ENCODE measurements at regions not wholly inside any gene's neighbourhood (a gene's known extent, or its start where the extent isn't known, plus 50 kb on each side); places are given as distances from the start of the nearest gene placed in this dataset.
A peak's percentile ranks its signal among the peaks of the same experiment; 100 is the strongest.
"Not testable (repeated sequence)": the region's sequence is repeated elsewhere in the genome, so short reads cannot be mapped to it uniquely, and the experiment has no call there.

DNA sequence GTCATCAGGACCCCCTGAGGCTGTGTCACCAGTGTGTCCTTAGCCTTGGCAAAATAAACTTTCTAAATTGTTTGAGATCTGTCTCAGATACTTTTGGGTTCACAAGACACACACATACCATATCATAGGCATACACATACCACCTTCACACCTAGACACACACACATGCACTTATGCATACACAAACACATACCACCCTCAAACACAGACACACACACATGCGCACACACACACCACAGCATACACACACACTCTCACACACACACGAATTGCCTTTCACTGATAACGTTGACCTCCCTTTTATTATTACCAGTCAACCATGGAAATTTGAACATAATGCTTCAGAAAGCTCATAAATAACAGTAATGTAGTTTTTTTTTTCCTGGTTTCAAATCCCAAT, 108.6 kb upstream of the MYLIP start:
- DNase-seq: no peak

DNA sequence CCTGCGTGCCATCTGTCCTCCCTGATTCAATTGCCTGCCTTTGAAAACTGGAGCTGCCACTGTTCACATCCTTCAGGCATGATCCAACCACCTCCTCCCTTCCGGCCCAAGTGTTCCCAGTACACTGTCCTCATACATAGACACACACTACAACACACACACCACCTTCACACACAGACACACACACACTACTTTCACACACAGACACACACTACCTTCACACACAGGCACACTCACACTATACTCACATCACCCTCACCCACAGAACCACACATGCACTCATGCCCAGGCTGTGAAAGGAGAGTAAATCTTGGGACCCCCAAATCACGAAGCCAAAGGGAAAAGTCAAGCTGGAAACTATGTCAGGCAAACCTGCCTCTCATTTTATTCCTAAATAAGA, 109.4 kb upstream of the MYLIP start:
- TF ChIP-seq POLR2A (IDR thresholded peaks at IDR 0.05; ENCODE audit: low read length) (no peak), GATA1 (IDR thresholded peaks at IDR 0.05; ENCODE audit: low read depth, low read length) (no peak)
- no peak for DNase-seq

More for the DNA sequence above, 108.6 kb upstream of the MYLIP start:
- no peak for TF ChIP-seq GATA1 (IDR thresholded peaks at IDR 0.05; ENCODE audit: low read depth, low read length)
- no peak for TF ChIP-seq POLR2A (IDR thresholded peaks at IDR 0.05; ENCODE audit: low read length)

DNA sequence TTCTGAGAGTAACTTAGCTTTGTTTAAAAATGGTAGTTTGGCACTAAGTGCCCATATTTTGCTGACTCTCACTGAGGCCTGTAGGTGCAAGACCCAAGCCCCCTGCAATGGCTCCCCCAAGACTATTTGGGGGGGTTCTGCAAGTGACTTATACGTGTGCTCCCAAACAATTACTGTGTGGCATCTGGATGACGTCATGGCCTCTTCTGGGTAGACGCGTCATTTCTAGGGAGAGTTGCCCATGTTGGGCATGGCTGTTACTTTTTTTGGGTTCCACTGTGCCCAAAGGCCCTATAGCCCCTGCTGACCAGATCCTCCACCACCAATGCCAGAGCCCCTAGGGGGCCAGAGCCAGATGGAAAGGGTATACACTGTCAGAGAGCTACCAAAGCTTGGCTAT, 110.3 kb upstream of the MYLIP start:
- TF ChIP-seq GATA1 (IDR thresholded peaks at IDR 0.05; ENCODE audit: low read depth, low read length) (no peak), POLR2A (IDR thresholded peaks at IDR 0.05; ENCODE audit: low read length) (no peak)
- no peak for DNase-seq

DNA sequence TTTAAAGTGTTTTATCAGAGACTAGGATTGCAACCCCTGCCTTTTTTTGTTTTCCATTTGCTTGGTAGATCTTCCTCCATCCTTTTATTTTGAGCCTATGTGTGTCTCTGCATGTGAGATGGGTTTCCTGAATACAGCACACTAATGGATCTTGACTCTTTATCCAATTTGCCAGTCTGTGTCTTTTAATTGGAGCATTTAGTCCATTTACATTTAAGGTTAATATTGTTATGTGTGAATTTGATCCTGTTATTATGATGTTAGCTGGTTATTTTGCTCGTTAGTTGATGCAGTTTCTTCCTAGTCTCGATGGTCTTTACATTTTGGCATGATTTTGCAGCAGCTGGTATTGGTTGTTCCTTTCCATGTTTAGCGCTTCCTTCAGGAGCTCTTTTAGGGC, 114.6 kb upstream of the MYLIP start:
- not testable (repeated sequence) for DNase-seq

DNA sequence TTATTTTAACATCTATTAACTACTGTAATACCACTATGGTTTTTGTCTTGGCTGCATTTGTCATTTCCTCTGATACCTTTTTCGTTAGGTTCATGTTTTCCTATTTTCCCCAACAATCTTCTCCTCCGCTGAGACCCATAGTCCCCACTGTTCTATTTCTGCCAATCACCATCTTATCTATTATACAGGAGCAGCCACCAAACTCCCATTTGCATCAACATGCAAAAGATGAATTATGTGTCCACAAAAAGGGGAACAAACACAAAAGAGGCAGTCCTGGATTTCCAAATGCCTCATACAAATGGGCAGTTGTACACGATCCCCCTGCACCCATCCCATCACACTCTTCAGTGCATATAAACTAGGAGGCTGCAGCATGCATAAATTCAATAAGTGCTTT, 121.7 kb upstream of the MYLIP start:
- no peak for TF ChIP-seq GATA1 (IDR thresholded peaks at IDR 0.05; ENCODE audit: low read depth, low read length)
- TF ChIP-seq POLR2A (IDR thresholded peaks at IDR 0.05; ENCODE audit: low read length): no peak
- no peak for DNase-seq

DNA sequence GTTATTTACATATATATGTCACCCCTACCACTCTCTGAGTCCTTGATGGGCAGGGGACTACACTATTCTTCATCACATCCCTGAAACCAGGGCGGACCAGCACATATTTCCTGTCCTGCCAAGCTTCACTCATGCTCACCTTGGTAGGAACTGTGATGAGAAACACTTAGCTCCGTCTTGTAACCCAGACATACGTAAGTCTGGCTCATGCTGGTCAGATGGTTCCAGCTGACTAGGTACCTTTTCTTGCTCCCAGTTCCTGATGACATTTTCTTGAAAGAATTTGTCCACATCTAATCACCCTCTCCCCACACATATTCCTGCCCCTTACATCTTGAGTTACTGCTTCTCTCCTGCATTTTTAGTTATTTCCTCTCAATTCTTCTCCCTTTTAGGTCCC, 122.2 kb upstream of the MYLIP start:
- DNase-seq: no peak
- TF ChIP-seq GATA1 (IDR thresholded peaks at IDR 0.05; ENCODE audit: low read depth, low read length): no peak
- TF ChIP-seq POLR2A (IDR thresholded peaks at IDR 0.05; ENCODE audit: low read length): no peak

DNA sequence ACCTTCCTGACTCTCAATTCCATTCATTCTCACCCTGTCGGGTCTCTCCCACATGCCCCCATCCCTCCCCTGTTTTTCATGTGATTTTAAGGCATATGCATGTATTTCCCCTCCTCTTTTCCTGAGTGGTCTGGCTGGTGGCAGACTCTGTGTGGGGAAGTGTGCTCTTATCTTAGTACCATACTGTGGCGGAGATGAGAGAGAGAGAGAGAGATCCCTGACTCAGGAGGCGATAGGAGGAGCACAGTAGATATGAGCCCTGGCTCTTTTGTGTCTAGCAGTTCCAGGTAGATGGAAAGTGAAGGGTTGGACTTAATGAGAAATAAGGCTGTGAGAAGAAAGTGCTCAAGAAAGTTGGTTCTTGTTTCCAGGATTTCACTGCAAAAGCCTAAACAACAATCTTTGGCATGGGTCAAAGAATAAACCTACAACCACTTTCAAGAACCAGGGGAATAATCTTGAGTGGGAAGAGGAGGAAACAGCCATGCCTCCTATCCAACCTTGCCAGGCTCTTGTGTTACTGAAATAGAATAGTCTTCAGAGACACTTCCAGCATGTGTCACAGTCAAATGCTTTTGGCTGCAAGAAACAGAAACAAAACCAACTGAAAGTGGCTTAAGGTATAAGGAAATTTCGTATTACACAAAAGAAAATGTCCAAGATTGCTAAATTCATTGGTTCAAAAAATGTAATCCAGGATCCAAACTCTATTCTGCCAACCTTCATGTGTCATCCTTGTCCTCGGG, 123.8 kb upstream of the MYLIP start:
- TF ChIP-seq POLR2A (IDR thresholded peaks at IDR 0.05; ENCODE audit: low read length) (no peak), GATA1 (IDR thresholded peaks at IDR 0.05; ENCODE audit: low read depth, low read length) (no peak)
- DNase-seq: peak; percentile 33 to 66

DNA sequence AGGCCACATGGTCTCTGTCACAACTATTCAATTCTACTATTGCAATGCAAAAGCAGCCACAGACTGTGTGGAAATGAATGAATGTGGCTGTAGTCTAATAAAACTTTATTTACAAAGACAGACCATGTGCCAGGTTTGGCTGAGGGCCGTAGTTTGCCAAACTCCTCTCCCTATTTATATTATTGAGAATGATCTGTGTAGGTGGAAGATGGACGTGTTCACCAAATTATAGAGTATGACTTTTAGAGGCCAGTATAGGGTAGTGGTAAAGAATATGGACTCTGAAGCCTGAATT, 125.7 kb upstream of the MYLIP start:
- TF ChIP-seq GATA1 (IDR thresholded peaks at IDR 0.05; ENCODE audit: low read depth, low read length) (no peak), POLR2A (IDR thresholded peaks at IDR 0.05; ENCODE audit: low read length) (no peak)
- DNase-seq: no peak

DNA sequence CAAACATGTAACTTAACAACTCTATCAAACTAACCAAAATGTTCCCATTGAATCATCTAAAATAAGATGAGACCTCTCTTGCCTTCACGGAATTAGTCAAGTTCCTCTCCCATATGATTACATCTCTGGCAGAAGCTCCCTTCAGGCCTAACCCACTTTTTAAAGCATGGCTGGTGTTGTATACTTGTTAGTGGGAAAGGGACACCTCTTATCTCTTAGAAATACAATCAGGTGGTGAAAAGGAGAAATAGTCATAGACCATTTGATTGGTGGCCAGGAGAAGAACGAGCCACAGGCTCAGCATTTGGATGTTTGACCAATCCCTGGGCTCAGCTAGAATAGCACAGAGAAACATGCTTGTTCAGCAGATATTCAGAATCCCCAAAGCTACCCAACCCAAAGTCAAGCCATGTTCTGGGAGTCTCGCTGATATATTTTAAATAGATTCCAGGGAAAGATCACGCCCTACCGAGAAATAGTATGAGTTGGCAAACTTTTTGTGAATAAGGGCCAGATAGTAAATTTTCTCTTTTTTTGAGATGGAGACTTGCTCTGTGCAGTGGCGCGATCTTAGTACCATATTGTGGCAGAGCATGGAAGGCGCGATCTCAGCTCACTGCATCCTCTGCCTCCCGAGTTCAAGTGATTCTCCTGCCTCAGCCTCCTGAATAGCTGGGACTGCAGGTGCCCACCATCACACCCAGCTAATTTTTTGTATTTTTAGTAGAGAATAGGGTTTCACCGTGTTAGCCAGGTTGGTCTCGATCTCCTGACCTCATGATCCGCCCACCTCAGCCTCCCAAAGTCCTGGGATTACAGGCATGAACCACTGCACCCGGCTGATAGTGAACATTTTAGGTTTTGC, 126.3 kb upstream of the MYLIP start:
- TF ChIP-seq GATA1 (IDR thresholded peaks at IDR 0.05; ENCODE audit: low read depth, low read length): no peak
- no peak for TF ChIP-seq POLR2A (IDR thresholded peaks at IDR 0.05; ENCODE audit: low read length)
- peak; percentile 55 to 63 for DNase-seq

DNA sequence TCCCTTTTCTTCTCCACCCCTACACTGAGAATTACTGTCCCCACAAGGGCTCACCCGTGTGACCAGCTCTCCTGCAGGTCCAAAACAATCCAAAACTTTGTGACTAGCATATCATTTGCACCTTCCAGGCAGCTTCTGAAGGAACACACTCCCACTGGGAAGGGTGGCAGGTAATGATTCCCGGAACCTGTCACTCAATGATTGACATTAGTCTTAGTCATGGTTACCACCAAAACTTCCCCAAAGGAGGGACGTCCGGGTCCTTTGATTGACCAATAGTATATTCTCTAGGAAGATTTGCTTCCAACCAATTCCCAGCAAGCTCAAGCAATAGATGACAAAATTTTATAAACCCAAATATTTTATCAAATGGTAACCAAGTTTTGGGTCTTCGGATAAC, 127.7 kb upstream of the MYLIP start:
- TF ChIP-seq GATA1 (IDR thresholded peaks at IDR 0.05; ENCODE audit: low read depth, low read length) (no peak), POLR2A (IDR thresholded peaks at IDR 0.05; ENCODE audit: low read length) (no peak)
- no peak for DNase-seq

DNA sequence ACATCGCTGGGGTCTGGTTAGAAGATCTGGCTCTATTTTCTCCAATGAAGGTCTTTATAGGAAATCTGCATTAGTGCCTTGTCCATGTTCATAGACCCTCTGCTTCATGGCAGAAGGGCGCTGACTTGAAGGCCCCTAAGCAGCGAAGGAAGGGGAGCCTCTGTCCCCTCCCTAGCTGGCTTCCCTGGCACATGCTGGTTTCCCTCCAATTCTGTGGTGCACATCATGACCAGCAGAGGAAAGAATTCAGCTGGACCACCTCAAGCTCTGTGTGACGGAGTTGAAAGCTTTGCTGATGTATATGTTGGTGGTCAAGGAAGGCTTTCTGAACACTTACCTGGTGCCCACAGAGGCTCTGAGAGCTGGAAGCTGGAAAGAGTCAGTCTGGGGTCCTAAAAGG, 129.7 kb upstream of the MYLIP start:
- no peak for DNase-seq
- no peak for TF ChIP-seq GATA1 (IDR thresholded peaks at IDR 0.05; ENCODE audit: low read depth, low read length)

DNA sequence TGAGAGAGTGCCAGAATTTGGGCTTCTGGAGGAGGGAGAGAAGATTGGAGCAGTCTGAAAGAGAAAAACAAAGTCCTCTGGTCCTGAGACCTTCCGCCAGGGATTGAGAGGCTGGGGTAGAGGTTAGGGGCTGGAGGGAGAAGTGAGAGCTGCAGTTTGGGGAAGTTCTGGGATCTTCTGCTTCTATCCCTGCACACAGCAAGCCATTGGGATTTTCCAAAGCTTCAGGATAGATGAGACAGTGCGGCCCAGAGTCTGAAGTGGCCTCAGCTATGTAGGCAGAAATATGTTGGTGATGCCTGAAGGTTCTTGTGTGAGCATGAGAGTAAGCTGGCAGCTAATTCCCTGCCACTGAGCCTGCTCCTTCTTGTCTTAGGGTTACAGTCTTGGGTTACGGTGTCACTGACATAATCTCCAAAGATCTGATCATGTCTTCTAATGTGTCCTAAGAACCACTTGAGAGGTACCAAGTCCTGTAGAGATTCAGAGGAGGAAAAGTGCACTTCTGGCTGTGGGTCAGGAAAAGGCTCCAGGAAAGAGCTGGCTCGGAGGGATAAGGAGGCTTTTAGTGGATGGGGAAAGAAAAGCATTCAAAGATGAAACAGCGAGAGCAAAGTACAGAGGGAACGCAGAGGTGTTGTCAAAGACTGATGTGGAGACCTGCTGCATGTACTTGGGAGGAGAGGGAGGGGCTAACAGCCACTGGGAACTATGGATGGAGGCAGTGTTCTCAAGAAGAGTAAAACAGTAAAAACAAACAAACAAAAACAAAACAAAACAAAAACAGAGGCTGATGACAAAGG, 131.1 kb upstream of the MYLIP start:
- DNase-seq: peak in 1 of 2 experiments; percentile 15
- no peak for TF ChIP-seq GATA1 (IDR thresholded peaks at IDR 0.05; ENCODE audit: low read depth, low read length)

DNA sequence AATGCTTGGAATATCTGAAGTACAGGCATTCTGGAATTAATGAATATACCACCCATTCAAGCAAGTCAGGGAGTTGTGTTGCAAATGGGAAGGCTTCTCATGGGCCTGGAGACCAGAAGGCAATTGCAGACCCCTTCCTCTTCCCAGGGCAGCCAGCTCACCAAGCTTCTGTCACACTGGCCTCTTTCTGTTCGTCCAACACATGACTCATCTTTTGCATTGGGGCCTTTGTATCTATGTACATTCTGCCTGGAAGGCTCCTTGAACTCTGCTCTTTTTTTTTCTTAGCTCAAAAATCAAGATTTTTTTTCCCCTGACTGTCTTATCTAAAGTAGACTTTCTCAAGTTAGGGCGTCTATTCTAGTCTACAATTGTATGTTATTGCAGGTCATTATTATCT, 132.9 kb upstream of the MYLIP start:
- TF ChIP-seq POLR2A (IDR thresholded peaks at IDR 0.05; ENCODE audit: low read length): no peak
- TF ChIP-seq GATA1 (IDR thresholded peaks at IDR 0.05; ENCODE audit: low read depth, low read length): no peak
- DNase-seq: peak; percentile 47 to 53

DNA sequence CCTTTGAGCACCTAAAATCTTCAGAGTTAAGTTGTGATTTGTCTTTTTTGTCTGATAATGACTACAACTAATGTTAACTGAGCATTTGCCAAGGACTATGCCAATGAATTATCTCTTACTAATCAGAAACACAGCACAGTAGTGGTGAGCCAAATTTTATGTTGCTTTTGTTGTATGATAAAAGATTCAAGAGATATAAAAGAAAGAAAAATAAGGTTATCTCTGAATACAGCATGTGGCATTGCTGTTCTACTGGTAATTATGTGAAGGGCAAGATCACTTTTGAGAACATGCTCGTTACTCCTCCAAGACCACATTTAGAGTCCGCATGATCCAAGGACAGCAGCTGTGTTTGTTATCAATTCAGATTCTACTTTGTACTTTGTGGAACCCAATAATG, 133.4 kb upstream of the MYLIP start:
- peak; percentile 39 to 78 for DNase-seq
- TF ChIP-seq GATA1 (IDR thresholded peaks at IDR 0.05; ENCODE audit: low read depth, low read length): no peak
- no peak for TF ChIP-seq POLR2A (IDR thresholded peaks at IDR 0.05; ENCODE audit: low read length)
